Endothelial cell (in vitro differentiated cells): ENCODE measurements at regions not wholly inside any gene's neighbourhood (a gene's known extent, or its start where the extent isn't known, plus 50 kb on each side); places are given as distances from the start of the nearest gene placed in this dataset.

Source experiments
- DNase-seq: peaks from one replicate; pipeline ENCODE4 v3.0.0; 2021; ENCODE audit warnings: low spot score
- H3K27ac Mint-ChIP-seq: one replicate; pipeline ENCODE4 v1.8.0; 2021; ENCODE audit warnings: mixed read lengths, inconsistent platforms; ENCODE audit not compliant: unreplicated experiment
- H3K27me3 Mint-ChIP-seq: one replicate; pipeline ENCODE4 v1.8.0; 2021; ENCODE audit warnings: mild to moderate bottlenecking, moderate library complexity, mixed read lengths, inconsistent platforms; ENCODE audit not compliant: unreplicated experiment
- H3K36me3 Mint-ChIP-seq: one replicate; pipeline ENCODE4 v1.8.0; 2021; ENCODE audit warnings: mild to moderate bottlenecking, low read depth, mixed read lengths, inconsistent platforms; ENCODE audit not compliant: unreplicated experiment
- H3K4me1 Mint-ChIP-seq: one replicate; pipeline ENCODE4 v1.8.0; 2021; ENCODE audit warnings: mild to moderate bottlenecking, mixed read lengths, inconsistent platforms; ENCODE audit not compliant: unreplicated experiment
- H3K4me3 Mint-ChIP-seq: one replicate; pipeline ENCODE4 v1.8.0; 2021; ENCODE audit warnings: mild to moderate bottlenecking, mixed read lengths, inconsistent platforms; ENCODE audit not compliant: unreplicated experiment
- H3K9me3 Mint-ChIP-seq: one replicate; pipeline ENCODE4 v1.8.0; 2021; ENCODE audit warnings: mixed read lengths, inconsistent platforms; ENCODE audit not compliant: unreplicated experiment
- CTCF ChIP-seq: fragments of 200-600 bp; sonication (generic); IDR thresholded peaks from one replicate; pipeline ENCODE4 v1.5.0; 2021; ENCODE audit warnings: antibody characterized with exemption; ENCODE audit not compliant: unreplicated experiment

- Mint-ChIP-seq H3K27ac (peak overlapping the region; percentile 30), H3K27me3 (no peaks in the 10 kb centered on the region), H3K4me3 (no peak overlapping the region), H3K36me3 (no peaks in the 10 kb centered on the region), H3K4me1 (peaks cover 13% of the 10 kb centered on the region), H3K9me3 (no peaks in the 10 kb centered on the region)
- peak; percentile 82 for TF ChIP-seq CTCF
- DNase-seq = peak; percentile 34
Measured at GRCh38 chr6:134111062-134111677, 58.7 kb upstream of the SLC2A12 start.

- TF ChIP-seq CTCF = no peak
- no peak overlapping the region for H3K4me3 Mint-ChIP-seq
- H3K36me3 Mint-ChIP-seq = no peaks in the 10 kb centered on the region
- no peaks in the 10 kb centered on the region for H3K9me3 Mint-ChIP-seq
- H3K4me1 Mint-ChIP-seq = peaks cover 2% of the 10 kb centered on the region
- no peak overlapping the region for H3K27ac Mint-ChIP-seq
- no peak for DNase-seq
- H3K27me3 Mint-ChIP-seq = no peaks in the 10 kb centered on the region
Measured at GRCh38 chr6:134106702-134107101, 54.3 kb upstream of the SLC2A12 start.

GRCh38 chr6:134105940-134106339, 53.5 kb upstream of the SLC2A12 start:
- Mint-ChIP-seq H3K27me3 (no peaks in the 10 kb centered on the region), H3K9me3 (no peaks in the 10 kb centered on the region), H3K4me3 (no peak overlapping the region), H3K36me3 (no peaks in the 10 kb centered on the region), H3K4me1 (no peaks in the 10 kb centered on the region), H3K27ac (no peak overlapping the region)
- TF ChIP-seq CTCF = no peak
- DNase-seq = no peak

GRCh38 chr6:134103006-134103405, 50.6 kb upstream of the SLC2A12 start:
- TF ChIP-seq CTCF = no peak

More at GRCh38 chr6:134103006-134103405, 50.6 kb upstream of the SLC2A12 start:
- Mint-ChIP-seq H3K27me3 (no peaks in the 10 kb centered on the region), H3K27ac (no peak overlapping the region), H3K4me3 (no peak overlapping the region), H3K4me1 (no peaks in the 10 kb centered on the region), H3K36me3 (no peaks in the 10 kb centered on the region), H3K9me3 (no peaks in the 10 kb centered on the region)
- DNase-seq = no peak
